Stimulated activated CD8-positive, alpha-beta memory T cell treated with anti-CD3 and anti-CD28 coated beads, Interleukin-12 subunit alpha, Interleukin-12 subunit beta, amount 100 ng/mL, for 4 hours (primary cell): ENCODE measurements at regions not wholly inside any gene's neighbourhood (a gene's known extent, or its start where the extent isn't known, plus 50 kb on each side); places are given as distances from the start of the nearest gene placed in this dataset.

Experiments
- DNase-seq: peaks from one replicate; pipeline ENCODE4 v3.0.0-alpha.2; 2020; ENCODE audit warnings: low read depth

DNA sequence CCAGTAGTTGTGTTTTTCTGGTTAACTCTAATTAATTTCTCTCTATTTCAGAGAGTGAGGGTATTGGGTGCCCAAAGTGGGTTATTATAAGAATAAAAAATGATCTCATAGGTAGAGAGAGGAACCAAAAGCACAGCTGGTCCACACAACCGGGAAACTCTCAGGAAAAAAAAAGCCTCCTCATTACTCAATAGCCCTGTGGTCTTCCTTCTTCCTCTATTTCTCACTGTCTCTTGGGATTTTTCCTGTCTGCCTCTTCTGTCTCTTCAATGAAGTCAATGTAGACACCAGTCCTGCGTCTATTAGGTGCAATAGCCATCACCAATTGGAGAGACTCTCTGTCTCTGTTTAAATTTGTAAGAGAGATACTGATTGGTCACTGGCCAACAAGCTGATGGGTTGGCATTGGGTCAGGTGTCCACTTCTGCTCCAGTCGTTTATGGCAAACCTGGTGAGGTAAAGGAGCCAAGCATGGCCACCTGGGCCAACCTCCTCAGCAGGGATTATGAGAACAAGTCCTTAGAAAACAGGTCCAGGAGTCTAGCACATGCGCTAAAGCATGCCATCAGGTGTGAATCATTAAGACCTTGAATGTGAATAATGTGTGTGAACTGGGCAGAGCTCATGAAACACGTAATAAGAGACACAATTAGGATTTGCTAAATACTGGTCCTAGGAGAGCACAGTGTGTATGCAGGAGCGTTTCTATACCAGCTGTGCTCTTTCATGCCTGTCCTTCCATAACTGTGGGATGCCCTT, 443.0 kb upstream of the RUNX1 start:
- no peak for DNase-seq

DNA sequence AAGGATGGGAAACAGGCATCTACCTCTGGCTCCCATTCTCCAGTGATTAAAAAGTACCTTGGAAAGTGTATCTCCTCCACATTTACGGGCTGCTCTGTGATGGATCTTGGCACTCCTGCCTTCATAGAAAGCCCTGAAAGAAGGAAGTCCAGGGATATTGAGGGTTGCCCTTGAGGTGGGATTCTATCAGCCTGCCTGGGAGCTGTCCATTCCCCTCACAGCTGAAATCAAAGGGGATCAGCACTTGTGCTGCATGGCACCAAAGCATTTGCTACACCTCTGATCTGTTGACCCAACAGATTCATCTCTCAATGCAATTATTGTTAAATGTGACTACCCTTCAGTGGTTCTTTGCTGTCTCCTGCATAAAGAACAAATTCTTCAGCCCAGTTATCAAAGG, 442.0 kb upstream of the RUNX1 start:
- DNase-seq: no peak

DNA sequence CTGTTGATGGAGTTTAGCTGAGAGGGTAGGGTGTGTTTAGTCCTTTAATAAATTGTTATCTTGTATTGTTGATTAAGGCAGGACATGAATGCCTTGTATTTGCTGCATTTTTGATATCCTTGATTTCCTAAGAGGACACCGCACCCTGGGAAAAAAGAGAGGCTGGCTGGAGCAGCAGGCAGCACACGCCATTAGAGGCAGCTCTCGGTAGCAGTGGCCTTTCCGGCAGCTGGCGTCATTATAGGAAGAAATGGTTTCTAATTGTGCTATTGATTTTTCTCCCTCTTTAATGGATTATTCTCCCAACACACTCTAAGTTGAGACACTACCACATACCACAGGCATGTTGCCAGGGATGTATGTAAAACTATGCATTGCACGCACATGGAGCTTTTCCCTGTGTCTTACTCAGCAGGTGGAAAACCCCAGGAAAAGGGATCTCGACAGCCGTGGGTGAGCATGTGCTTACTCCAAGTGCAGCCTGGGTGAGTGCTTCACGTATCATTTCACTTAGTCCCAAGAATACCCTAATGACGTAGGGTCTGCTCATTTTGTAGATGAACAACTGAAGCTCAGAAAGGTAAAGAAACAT, 440.4 kb upstream of the RUNX1 start:
- DNase-seq: no peak

DNA sequence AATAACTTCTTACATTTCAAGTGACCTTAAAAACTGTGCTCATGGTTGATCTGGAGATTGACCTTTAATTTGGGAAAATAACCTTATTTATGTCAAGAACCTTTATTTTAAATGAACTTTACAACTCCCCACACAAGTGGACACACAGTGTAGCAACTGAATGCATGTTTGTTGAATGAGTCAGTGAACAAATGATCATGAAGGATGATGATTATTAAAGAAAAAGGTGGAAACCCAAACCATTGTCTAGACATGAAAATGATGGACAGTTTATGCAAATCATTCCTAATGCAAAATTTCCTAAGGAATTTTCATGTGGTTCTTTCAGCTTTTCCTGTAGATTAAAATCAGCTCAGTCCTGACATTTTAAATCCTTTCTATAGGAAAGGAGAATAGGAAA, 439.8 kb upstream of the RUNX1 start:
- DNase-seq: no peak

- no peak for DNase-seq
These were observed 436.3 kb upstream of the RUNX1 start for GRCh38 chr21:35485364-35485763.

DNA sequence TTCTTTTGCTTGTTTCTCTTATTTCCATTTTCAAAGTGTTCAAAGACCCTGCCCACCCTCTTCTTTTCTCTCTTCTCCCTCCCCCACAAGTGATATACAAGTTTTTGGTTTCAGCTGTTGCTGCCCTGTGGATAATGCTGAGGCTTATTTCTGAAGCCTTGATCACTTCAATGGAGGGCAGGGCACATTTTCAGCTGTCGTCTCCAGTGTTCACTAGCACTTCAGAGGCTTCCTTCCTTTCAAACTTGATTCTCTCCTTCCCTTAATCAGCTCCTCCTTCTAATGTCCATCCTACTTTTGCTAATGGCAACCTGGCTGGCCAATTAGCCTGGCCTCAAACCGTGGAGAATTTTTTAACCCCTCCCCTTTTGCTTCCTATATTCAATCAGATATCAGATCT, 435.7 kb upstream of the RUNX1 start:
- DNase-seq: no peak

DNA sequence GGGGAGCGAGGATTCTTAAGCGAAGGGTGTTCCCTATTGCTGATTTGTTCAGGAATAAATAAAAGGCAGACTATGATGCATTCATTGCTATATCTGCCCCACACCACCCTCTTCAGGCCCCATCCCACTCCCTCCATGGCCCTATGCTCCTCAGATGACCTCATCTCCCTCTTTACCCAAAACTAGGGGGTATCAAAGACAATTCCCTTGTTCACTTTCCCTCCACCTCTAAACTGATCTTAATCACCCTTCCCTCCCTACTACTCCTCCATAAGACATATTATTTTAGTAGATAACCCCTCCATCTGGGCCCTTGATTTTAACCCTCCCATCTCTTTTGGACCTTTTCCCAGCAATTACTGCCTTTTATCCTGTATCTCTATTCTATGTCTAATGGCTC, 434.9 kb upstream of the RUNX1 start:
- no peak for DNase-seq

DNA sequence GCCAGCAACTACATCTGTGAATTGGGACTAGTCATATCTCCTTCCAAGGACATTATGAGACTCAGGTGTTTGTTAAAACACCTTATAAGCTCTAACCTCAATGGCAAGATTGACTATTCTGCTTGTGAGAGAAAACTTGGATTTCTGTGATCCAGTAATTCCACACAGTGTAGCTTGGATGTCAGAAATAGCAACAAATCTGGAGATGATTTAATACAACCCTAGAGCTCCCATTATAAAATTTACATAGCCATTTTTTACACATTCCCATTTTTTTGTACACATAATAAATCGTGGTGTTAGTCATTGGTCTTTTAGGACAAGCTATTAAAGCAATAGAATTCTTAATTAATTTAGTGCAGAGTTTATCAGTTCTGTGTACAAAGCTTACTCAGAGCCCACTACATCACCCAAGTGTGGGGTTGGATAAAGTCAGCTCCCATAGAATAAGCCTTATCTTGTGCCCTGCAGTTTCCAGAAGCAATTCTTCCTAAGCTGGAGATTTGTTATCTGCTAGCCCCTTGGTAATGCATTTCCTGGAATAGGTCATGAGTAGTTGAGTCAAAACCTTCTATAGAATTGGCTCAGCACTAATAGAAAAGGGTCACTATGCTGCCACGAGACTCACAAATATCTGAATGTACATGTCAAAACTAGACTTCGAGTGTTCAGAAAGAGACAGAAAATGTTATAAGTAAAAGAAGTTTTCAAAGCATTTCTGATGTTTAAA, 434.0 kb upstream of the RUNX1 start:
- DNase-seq: no peak

DNA sequence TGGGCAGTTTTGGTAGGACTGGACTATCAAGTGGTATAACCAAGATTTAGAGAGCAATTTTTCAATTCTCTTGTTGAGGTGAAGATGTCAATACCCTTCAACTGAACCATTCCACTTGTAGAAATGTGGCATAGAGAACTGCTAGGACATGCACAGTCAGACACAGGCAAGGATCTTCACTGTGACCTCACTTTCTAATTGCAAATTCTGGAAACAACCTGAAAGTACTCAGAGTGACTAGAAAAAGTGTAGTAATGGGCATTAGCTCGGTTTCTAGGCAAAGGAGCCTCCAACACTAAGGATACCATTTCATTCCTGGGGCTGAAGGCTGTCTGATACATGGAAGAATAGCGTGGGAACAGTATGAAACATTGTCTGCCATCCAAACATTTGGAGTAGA, 433.0 kb upstream of the RUNX1 start:
- no peak for DNase-seq

DNA sequence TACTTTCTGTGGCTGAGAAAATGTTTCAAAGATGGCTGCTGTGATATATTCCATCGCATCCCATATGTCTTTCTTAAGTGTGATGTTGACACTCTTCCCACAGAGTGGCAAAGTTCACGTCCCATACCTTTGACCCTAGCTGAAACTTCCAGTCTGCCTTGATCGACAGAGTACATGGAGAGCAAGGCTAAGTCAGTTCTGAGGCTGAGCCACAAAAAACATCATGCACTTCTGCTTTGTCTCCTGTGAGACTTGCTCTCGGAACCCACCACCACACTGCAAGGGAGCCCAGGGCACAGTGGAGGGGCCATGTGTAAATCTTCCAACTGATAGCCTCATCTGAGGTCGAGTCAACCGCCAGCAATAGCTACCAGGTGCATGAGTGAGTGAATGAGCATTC, 431.9 kb upstream of the RUNX1 start:
- no peak for DNase-seq

DNA sequence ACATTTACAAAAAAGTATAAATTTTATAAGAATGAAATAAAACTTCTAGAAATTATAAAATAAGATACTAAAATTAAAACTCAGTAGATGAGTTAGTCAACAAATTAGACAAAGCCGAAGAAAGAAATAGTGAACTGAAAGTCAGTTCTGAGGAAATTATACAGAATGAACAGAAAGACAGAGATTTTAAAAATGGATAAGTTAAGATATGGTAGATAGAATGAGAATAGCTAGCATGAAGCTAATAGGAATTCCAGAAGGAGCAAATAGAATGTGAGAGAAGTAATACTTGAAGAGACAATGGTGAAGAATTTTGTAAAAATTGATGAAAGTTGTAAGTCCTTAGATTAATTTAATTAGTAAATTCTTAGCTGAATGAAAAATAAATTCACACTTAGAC, 430.4 kb upstream of the RUNX1 start:
- no peak for DNase-seq

DNA sequence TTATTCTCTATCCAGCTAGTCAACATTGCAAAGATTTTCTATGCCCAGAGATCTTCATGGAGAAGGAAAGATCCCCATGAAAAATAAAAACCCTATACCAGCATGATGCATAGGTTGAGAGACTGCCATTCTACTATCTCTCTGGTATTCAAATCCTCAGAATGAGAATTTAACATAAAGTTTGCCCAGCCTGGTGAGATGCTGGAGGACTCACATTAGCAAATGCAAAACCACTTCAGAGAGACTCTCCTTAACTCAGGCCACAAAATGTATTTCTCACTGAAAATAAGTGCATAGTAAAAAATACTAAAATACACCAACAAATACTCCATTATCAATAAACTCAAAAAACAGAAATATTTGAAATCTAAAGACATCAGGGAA, 430.0 kb upstream of the RUNX1 start:
- DNase-seq: no peak

GRCh38 chr21:35478161-35479064, 429.3 kb upstream of the RUNX1 start:
- DNase-seq: no peak

DNA sequence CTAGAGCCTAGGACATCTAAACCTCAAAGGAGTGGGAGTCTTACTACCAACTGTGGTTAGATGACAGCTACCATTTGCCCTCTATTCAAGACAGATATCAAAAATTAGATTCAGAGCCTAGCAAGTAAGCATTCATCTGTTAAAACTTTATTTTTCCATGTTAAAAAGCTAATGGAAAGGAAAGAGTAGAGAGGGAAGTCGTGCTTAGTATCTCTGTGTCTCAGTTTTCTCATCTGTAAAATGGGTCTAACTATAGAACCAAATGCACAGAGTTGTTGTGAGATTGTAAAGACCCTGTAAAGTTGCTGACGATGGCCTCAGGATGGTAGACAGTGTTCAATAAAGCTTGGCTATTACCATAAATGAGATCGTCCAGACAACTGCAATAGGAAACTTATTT, 428.5 kb upstream of the RUNX1 start:
- DNase-seq: no peak

GRCh38 chr21:35476621-35477395, 427.7 kb upstream of the RUNX1 start:
- DNase-seq: no peak

DNA sequence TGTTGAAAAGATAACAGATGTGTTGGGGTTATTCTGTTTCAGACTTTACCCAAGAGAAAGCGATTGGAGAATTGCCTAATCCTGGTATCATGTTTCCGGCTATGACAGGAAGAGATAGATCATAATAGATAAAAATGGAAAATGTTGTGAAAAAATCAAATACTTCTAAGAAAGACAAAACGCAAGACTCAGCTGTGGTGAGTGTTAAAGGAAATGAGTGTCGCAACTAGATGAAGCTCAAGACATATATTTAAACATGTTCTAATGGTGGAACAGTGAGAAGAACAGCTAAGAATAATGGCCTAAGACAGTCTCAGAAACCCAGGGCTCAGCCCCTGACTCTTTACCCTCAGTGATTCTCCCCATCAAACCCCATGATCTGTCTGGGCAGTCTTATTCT, 426.7 kb upstream of the RUNX1 start:
- DNase-seq: no peak

GRCh38 chr21:35475009-35475408, 425.9 kb upstream of the RUNX1 start:
- DNase-seq: no peak

DNA sequence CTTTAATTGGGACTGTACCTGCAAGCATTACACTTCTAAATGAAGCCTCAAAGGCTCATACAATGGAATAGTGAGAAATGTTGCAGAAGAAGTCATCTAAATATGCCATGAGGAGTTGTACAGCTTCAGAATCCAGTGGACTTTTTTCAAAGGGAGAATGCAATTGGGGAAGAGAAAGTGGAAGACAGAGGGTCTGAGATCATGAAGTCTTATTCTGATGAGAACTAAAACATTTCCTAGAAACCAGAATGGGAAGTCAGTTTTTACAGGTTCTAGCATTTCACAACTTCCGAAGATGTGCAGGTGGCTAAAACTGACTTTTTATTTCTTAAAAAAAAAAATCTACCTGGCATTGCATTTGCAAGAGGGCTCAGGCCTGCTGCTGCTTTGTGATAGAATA, 424.4 kb upstream of the RUNX1 start:
- DNase-seq: no peak

DNA sequence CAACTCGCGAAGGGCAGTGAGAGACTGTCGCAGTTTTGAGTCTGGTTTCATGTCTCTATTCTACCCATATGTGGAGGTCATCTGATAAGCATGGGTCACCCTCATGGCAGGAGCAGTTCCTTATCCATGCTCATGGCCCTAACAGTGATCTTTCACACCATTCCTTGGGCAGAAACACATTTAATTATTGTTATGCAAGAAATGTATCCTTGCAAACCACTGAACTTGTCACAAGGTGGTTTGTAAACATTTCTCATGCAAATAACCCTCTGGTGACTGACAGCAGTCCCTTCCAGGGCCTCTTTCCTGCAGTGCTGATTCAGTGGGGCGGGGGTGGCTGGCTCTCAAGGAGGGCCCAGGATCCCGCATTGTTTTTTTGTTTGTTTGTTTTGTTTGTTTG, 421.4 kb upstream of the RUNX1 start:
- no peak for DNase-seq

DNA sequence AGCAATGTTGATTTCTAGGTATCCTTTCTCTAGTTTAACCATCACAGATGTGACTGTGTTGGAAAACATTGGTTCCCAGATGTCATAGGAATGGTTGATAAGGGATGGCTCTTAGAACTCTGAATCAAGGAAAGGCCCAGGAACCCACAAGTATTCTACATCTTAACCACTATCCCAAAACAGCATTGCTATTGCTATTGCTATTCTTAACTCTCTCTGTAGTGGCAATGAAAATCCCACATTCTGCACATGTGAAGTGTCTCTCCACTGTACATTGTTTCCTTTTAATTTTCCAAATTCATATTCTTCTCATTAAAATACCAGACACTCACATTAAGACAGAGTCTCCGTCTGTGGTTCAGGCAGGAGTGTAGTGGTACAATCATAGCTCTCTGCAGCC, 420.4 kb upstream of the RUNX1 start:
- DNase-seq: no peak

- DNase-seq: no peak
These were observed 419.9 kb upstream of the RUNX1 start for GRCh38 chr21:35468991-35469390.

- no peak for DNase-seq
These were observed 418.5 kb upstream of the RUNX1 start for GRCh38 chr21:35467566-35467965.
